ENCODE measurements at regions not wholly inside any gene's neighbourhood (a gene's known extent, or its start where the extent isn't known, plus 50 kb on each side); places are given as distances from the start of the nearest gene placed in this dataset.

GRCh38 chr14:86838363-86838762, 1154.6 kb downstream of the GALC start:
- ATAC-seq (ENCODE audit: low read depth) (no peak), DNase-seq (no peak)
- H3K4me3 ChIP-seq (ENCODE audit: insufficient read depth, low read depth, low read length) = no peak overlapping the region
- no peak overlapping the region for H2AK5ac ChIP-seq (ENCODE audit: low read depth, low read length)
- H2BK5ac ChIP-seq (ENCODE audit: low read depth, low read length, poor library complexity, severe bottlenecking) = no peak overlapping the region
- CTCF ChIA-PET = interaction anchor here (1.1 to 1.2 kb wide), 2 partner anchors 10 to 12 kb away, joined by 4 read pairs; no protein-coding TSS in a partner anchor
- H3K79me1 ChIP-seq (ENCODE audit: low read depth in 1 of 2, low read length in 2 of 2) = no peaks in the 10 kb centered on the region
- intact Hi-C loops (cut with micrococcal nuclease) (no loop called here), in situ Hi-C loops (cut with MboI; ENCODE audit: low sequenced_read_pairs) (no loop called here), dilution Hi-C loops (cut with HindIII; ENCODE audit: low sequenced_read_pairs, unreplicated experiment) (no loop called here)
- H3K56ac ChIP-seq (ENCODE audit: extremely low read depth, insufficient read depth, low read length) = no peak overlapping the region
- H2BK20ac ChIP-seq (ENCODE audit: low read depth, low read length) = no peak overlapping the region
- H4K20me1 ChIP-seq (ENCODE audit: insufficient read depth, low read length) = no peaks in the 10 kb centered on the region
- no peak overlapping the region for H3K4ac ChIP-seq (ENCODE audit: low read depth, low read length)
- no peak for TF ChIP-seq ELK1 (IDR thresholded peaks at IDR 0.05; ENCODE audit: borderline replicate concordance, low read depth, low read length)
- no peak for TF ChIP-seq SMC3 (IDR thresholded peaks at IDR 0.05; ENCODE audit: low read depth, low read length)
- TF ChIP-seq POLR2A (IDR thresholded peaks at IDR 0.05; ENCODE audit: low read depth, low read length) = no peak
- TF ChIP-seq BHLHE40 (IDR thresholded peaks at IDR 0.05; ENCODE audit: low read depth, low read length) = no peak
- TF ChIP-seq NFE2L2 (IDR thresholded peaks at IDR 0.05; ENCODE audit: low read depth, low read length) = no peak
- no peak for TF ChIP-seq CEBPB (IDR thresholded peaks at IDR 0.05; ENCODE audit: low read depth, low read length)
- TF ChIP-seq, protein P1, sequence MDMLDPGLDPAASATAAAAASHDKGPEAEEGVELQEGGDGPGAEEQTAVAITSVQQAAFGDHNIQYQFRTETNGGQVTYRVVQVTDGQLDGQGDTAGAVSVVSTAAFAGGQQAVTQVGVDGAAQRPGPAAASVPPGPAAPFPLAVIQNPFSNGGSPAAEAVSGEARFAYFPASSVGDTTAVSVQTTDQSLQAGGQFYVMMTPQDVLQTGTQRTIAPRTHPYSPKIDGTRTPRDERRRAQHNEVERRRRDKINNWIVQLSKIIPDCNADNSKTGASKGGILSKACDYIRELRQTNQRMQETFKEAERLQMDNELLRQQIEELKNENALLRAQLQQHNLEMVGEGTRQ (IDR thresholded peaks at IDR 0.05; ENCODE audit: low read depth, low read length) = no peak
- no peak for TF ChIP-seq RCOR1 (IDR thresholded peaks at IDR 0.05; ENCODE audit: insufficient replicate concordance, low read length)
- TF ChIP-seq RAD21 (IDR thresholded peaks at IDR 0.05; ENCODE audit: low read length) = no peak
- TF ChIP-seq CTCF (conservative IDR thresholded peaks at IDR 0.05; ENCODE audit: low read depth, low read length) = no peak
- no peak for TF ChIP-seq MAFK (IDR thresholded peaks at IDR 0.05; ENCODE audit: low read depth, low read length)
- no peak for TF ChIP-seq MAZ (IDR thresholded peaks at IDR 0.05; ENCODE audit: borderline replicate concordance, low read depth, low read length)
- TF ChIP-seq FOS (IDR thresholded peaks at IDR 0.05; ENCODE audit: low read depth, low read length) = no peak
- TF ChIP-seq RFX5 (IDR thresholded peaks at IDR 0.05; ENCODE audit: low read depth, low read length) = no peak
- TF ChIP-seq CHD1 (IDR thresholded peaks at IDR 0.05; ENCODE audit: low read depth, low read length) = no peak
- no peak for TF ChIP-seq MXI1 (IDR thresholded peaks at IDR 0.05; ENCODE audit: borderline replicate concordance, low read depth, low read length)
- POLR2A ChIA-PET (ENCODE audit: unreplicated experiment) = no interaction called here
- WGBS, 2 experiments (ENCODE audit: extremely low coverage in 2 of 2, insufficient read length in 1 of 2) = no CpG with 5 or more reads among the region's 3 CpGs
- no peak overlapping the region for H3K14ac ChIP-seq (replicated peaks; ENCODE audit: low read depth, low read length)
- no peaks in the 10 kb centered on the region for H3K9me1 ChIP-seq (ENCODE audit: insufficient read depth, low read length)
- BruUV-seq (replicated peaks) = no TSS peak
- H3K9me3 ChIP-seq (ENCODE audit: control insufficient read depth, insufficient read depth, low read length) = no peaks in the 10 kb centered on the region
- H4K5ac ChIP-seq (ENCODE audit: low read depth, low read length) = no peak overlapping the region
- H4K91ac ChIP-seq (ENCODE audit: insufficient read depth, low read depth, low read length) = no peak overlapping the region
- no peak overlapping the region for H4K8ac ChIP-seq (ENCODE audit: low read depth in 2 of 2, low read length in 2 of 2)
- no peak overlapping the region for H3K27ac ChIP-seq (ENCODE audit: insufficient read depth, low read length)
- H2BK15ac ChIP-seq (ENCODE audit: low read depth, low read length) = no peak overlapping the region
- H3K4me2 ChIP-seq (ENCODE audit: low read depth, low read length) = no peak overlapping the region
- no peak overlapping the region for H3K9ac ChIP-seq (ENCODE audit: low read depth, low read length)
- H3K27me3 ChIP-seq (ENCODE audit: control insufficient read depth, insufficient read depth, low read length) = no peaks in the 10 kb centered on the region
- no peaks in the 10 kb centered on the region for H3K36me3 ChIP-seq (ENCODE audit: control insufficient read depth, insufficient read depth, low read length)
- H2AFZ ChIP-seq (replicated peaks; ENCODE audit: low read length, poor library complexity) = no peak overlapping the region
- H3K18ac ChIP-seq (ENCODE audit: low read depth, low read length) = no peak overlapping the region
- no peak overlapping the region for H3K23ac ChIP-seq (ENCODE audit: low read depth, low read length)
- H2AK9ac ChIP-seq (replicated peaks; ENCODE audit: low read depth, low read length, poor library complexity) = no peak overlapping the region
- no peaks in the 10 kb centered on the region; the same call in 1 of the 2 replicates for H3K4me1 ChIP-seq (ENCODE audit: control insufficient read depth, insufficient read depth, low read length)
- no peak overlapping the region for H2BK120ac ChIP-seq (ENCODE audit: low read depth, low read length)

Measured in IMR-90 (cell line).